ENCODE measurements at regions not wholly inside any gene's neighbourhood (a gene's known extent, or its start where the extent isn't known, plus 50 kb on each side); places are given as distances from the start of the nearest gene placed in this dataset.

GRCh38 chr3:124266487-124266886, 274.6 kb upstream of the ROPN1 start:
- no peak for TF ChIP-seq CTCF (conservative IDR thresholded peaks at IDR 0.05; ENCODE audit: low read length)
- no peak for TF ChIP-seq EZH2phosphoT487 (IDR thresholded peaks at IDR 0.05; ENCODE audit: borderline replicate concordance, low read depth, low read length)

All from OCI-LY7 (cell line).